Epithelial cell of esophagus (primary cell): ENCODE measurements at regions not wholly inside any gene's neighbourhood (a gene's known extent, or its start where the extent isn't known, plus 50 kb on each side); places are given as distances from the start of the nearest gene placed in this dataset.

Source experiments
- DNase-seq: peaks from one replicate; pipeline ENCODE4 v3.0.0; 2010; ENCODE audit warnings: low read depth
- H3K4me3 ChIP-seq: 2 replicates; pipeline ENCODE4 v1.5.1; 2011; ENCODE audit warnings: mild to moderate bottlenecking, low read length, control low read depth
- CTCF ChIP-seq: IDR thresholded peaks from 2 replicates; pipeline ENCODE4 v1.5.1; 2011; ENCODE audit warnings: low read depth, mild to moderate bottlenecking, low read length, control low read depth, inconsistent platforms; ENCODE audit not compliant: insufficient read depth; ENCODE audit errors: missing control alignments

GRCh38 chr5:4097199-4097598 is 501.6 kb downstream of the IRX1 start:
- no peak overlapping the region for H3K4me3 ChIP-seq
- no peak for DNase-seq
- no peak for TF ChIP-seq CTCF

- TF ChIP-seq CTCF = no peak
- no peak for DNase-seq
- H3K4me3 ChIP-seq = no peak overlapping the region
These were observed 502.6 kb downstream of the IRX1 start for GRCh38 chr5:4098226-4098625.

GRCh38 chr5:4099386-4099785 is 503.8 kb downstream of the IRX1 start:
- DNase-seq = no peak
- no peak overlapping the region for H3K4me3 ChIP-seq
- no peak for TF ChIP-seq CTCF

- TF ChIP-seq CTCF = no peak
These were observed 505.1 kb downstream of the IRX1 start for GRCh38 chr5:4100739-4101138.

GRCh38 chr5:4101189-4101588 is 505.6 kb downstream of the IRX1 start:
- peak; percentile 25 for TF ChIP-seq CTCF
- DNase-seq = peak; percentile 27
- no peak overlapping the region for H3K4me3 ChIP-seq

More at GRCh38 chr5:4100739-4101138, 505.1 kb downstream of the IRX1 start:
- DNase-seq = no peak
- H3K4me3 ChIP-seq = no peak overlapping the region

GRCh38 chr5:4104831-4105597 is 509.4 kb downstream of the IRX1 start:
- no peak for DNase-seq
- no peak overlapping the region for H3K4me3 ChIP-seq
- TF ChIP-seq CTCF = no peak

GRCh38 chr5:4108690-4109089 is 513.1 kb downstream of the IRX1 start:
- no peak for DNase-seq
- no peak for TF ChIP-seq CTCF
- no peak overlapping the region for H3K4me3 ChIP-seq
